Erythroblast (primary cell): ENCODE measurements at regions not wholly inside any gene's neighbourhood (a gene's known extent, or its start where the extent isn't known, plus 50 kb on each side); places are given as distances from the start of the nearest gene placed in this dataset.

Experiments
- GATA1 ChIP-seq: IDR thresholded peaks from 2 replicates; pipeline ENCODE4 v1.6.1; 2011; ENCODE audit warnings: low read depth, mild to moderate bottlenecking, control low read depth, low read length, moderate library complexity
- POLR2A ChIP-seq: IDR thresholded peaks from 2 replicates; pipeline ENCODE4 v1.6.1; 2011; ENCODE audit warnings: mild to moderate bottlenecking, low read length

GRCh38 chr3:164818318-164818717 lies 260.0 kb downstream of the SI start:
- TF ChIP-seq POLR2A (no peak), GATA1 (no peak)
